Endometrial microvascular endothelial cells (primary cell): ENCODE measurements at regions not wholly inside any gene's neighbourhood (a gene's known extent, or its start where the extent isn't known, plus 50 kb on each side); places are given as distances from the start of the nearest gene placed in this dataset.

Experiments
- in situ Hi-C: cut with HindIII; loops from 2 replicates; pipeline ENCODE4 v1.10.0; 2017; ENCODE audit warnings: low sequenced_read_pairs, low pct_unique_long_range_greater_than_20kb; ENCODE audit errors: inconsistent ontology term

DNA sequence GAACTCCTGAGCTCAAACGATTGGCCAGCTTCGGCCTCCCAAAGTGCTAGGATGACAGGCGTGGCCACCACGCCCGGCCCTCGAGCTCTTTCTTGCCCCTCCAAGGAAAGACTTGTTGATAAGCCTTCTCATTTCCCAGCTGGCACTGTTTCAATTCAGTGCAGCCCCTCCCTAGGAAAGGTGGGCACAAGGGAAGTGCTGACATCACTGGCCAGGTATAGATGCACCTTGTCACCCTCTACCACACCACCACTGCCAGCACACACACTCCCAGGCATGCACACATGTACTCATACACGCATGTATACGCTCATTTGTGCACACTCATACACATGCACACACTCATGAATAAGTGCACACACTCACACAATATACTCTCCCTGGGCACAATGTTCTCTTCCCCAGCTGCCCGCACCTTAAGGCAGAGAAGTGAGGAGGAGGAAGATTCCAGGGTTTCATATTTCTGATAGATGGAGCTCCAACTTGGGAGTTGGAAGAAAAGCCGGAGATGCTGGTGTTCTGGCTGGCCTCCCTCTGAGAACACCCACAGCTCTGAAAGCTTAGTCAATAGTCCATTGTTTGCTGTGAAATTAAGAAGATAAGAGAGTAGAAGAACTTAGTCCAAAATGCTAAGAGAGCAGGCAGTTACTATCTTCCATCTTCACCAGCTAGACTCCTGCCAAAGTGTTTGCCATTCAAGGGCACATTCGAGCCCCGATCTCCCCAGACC, 196.7 kb downstream of the FOXO1 start:
- in situ Hi-C loops, result no loop called here

- in situ Hi-C loops, result no loop called here
These were observed 195.8 kb downstream of the FOXO1 start for GRCh38 chr13:40470660-40471059.

- in situ Hi-C loops, result no loop called here
These were observed 195.4 kb downstream of the FOXO1 start for GRCh38 chr13:40471076-40471475.

- in situ Hi-C loops, result no loop called here
These were observed 194.5 kb downstream of the FOXO1 start for GRCh38 chr13:40471911-40472310.

DNA sequence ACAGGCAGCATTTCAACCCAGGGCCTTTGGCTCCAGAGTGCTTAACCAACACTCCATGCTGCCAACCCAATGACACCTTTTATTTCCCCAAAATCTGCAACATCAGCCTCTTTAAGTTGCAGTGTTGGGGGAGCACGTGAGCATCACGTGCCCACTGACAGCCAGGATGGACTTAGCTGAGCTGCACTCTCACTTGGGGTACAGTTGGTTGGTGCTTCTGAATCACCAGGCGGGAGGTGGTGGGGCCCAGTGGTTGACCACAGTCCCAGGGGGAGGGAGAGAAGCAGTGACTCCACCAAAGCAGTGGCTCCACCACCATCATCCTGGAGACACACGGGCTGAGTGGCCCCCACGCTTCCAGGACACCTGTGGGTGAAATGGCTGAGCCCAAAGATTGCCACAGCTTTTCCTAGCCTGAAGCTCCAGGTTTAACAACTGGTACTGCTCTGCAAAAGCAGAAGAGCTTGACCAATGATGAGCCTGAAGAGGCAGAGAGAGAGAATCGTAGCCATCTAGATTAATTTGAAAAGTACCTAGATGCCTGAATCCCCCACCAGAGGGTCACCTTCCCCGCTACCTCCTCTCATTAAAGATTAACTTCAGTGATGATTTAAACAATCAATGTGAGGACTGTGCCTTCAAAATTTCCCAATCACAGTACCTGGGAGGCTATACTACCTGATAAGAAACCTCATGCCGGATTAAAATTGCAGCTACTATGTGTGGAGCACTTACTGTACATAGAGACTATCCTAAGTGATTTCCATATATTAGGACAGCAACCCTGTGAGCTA, 193.8 kb downstream of the FOXO1 start:
- in situ Hi-C loops, result no loop called here

DNA sequence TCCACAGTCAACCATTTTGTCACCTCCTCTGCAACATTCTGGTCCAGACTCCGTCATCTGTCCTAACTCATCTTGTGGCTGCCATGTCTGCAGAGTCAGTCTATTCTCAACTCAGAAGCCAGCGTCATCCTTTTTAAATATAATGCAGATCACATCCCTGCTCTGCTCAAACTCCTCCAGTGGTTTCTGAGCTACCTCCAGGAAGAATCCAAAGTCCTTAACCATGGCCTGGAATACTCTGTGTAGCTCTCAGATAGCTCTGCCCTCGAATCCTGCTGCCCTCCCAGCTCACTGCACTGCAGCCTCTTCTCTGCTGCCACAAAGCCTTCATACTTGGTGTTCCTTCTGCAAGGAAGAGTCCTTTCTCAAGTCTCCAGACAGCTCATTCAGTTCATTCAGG, 190.8 kb downstream of the FOXO1 start:
- in situ Hi-C loops, result no loop called here

DNA sequence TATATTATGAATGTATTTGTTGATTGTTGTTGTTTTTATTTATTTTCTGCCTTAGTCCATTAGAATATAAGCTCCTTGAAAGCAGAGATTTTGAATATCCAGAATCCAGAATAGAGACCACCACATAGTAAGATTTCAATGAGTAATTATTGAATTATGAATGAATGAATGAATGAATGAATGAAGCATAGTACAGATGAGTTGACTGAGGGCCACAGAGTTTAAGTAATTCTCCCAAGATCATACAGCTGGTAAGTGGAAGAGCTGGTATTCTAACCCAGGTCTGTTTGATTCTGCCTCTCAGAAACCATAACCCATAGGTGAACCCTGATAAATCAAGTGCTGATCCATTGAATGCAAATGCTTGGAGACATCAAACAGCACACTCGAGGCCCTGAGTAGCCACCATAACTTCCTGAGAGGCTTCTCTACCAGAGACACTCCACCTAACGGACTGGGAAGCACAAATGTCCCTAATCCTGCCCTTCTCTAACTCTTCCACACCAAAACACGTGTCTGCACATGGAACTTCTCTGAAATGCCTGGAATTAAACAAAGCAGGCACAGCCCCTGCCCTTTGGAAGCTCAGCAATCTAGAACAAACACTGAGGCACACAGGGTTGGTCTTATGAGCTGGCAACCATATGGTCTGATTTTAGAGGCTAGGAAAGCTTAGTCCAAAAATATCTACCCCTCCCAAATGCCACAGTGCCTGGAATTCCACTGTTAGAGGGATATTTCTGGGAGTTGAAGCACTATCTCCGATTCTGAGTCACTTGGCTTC, 190.1 kb downstream of the FOXO1 start:
- in situ Hi-C loops, result no loop called here

DNA sequence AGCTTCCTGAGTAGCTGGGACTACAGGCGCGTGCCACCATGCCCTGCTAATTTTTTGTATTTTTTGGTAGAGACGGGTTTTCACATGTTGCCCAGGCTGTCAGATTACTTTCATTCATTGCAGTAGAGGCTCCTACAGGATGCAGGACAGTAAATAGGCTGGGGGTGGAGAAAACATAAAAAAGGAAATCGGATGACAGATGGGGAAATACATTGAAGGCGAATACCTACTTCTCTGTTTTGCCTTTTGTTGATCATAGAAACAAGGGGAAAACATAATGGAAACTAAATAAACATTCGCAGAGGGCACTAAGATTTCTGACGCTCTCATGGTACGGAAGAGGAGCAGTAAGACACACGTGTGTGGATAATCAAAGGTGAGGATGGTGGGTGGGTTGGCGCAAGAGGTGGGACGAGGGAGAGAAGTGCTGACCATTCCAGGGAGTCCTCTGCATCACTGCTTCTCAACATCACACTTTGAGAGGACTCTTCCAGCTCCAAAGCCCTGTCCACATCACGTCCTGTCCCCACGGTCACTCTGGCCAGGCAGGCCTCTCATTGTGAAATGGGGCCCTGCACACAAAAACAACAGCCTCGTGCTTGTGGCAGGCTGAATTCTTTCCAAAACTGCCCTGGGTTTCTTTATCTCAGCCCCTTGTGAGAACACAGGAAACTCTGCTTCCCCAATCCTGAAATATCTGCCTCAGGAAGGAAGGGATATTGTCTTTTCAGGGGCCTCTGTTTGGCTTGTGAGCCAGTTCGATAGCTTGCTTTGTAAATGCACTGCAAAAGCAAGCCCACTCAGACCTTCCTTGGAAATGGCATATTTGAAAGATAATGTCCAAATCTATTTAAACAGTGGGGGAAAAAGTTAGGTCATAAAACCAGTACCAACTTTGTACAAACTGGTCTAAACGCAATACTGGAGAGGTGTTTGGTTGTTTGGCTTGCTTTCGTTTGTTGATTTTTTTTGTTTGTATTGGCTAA, 188.5 kb downstream of the FOXO1 start:
- in situ Hi-C loops, result no loop called here

DNA sequence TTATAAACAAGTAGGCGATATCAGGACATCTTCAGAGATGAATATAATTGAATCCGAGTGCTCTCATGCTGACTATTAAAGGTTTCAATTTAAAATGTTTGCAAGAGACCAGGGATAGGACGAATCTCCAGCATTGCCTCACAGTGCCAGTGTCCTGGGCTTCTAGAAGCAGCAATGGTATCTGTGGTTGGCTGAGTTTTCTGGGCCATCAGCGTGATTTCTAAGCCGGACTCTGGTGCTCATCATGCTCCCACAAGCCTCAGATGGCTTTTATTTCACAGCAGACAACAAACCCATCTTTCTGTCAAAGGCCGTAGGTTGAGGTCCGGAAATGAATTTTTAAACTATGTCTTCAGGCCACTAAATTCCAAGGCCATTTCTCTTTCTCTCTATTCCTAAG, 187.7 kb downstream of the FOXO1 start:
- in situ Hi-C loops, result no loop called here

- in situ Hi-C loops, result no loop called here
These were observed 187.1 kb downstream of the FOXO1 start for GRCh38 chr13:40479196-40479845.

GRCh38 chr13:40480012-40480914, 186.2 kb downstream of the FOXO1 start:
- in situ Hi-C loops, result no loop called here

DNA sequence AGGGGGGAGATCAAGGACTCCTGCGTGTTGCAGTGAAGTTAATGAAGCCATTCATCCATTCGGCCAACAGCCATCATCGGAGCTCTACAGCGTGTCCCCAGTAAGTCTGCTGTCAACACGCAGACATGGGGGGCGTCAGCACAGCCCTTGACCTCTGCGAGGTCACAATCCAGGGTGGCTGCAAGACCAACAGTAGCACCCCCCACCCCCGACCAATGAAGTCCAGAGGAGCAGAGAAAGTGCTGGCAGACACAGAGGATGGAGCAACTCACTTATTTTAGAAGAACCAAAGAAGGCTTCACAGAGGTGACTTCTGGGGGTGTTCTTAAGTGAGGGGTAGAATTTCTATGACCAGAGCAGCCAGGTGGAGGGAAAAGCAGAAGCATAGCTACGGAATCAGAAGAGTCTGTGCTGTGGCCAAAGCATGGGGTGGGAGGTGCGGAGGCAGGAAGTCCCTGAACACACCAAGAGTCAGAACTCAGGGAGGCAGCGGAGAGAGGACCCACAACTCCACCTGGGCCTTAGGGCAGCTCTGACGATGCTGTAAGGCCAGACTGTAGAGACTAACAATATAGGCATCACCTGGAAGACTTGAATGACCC, 185.4 kb downstream of the FOXO1 start:
- in situ Hi-C loops, result no loop called here

GRCh38 chr13:40483601-40484000, 182.8 kb downstream of the FOXO1 start:
- in situ Hi-C loops, result no loop called here

DNA sequence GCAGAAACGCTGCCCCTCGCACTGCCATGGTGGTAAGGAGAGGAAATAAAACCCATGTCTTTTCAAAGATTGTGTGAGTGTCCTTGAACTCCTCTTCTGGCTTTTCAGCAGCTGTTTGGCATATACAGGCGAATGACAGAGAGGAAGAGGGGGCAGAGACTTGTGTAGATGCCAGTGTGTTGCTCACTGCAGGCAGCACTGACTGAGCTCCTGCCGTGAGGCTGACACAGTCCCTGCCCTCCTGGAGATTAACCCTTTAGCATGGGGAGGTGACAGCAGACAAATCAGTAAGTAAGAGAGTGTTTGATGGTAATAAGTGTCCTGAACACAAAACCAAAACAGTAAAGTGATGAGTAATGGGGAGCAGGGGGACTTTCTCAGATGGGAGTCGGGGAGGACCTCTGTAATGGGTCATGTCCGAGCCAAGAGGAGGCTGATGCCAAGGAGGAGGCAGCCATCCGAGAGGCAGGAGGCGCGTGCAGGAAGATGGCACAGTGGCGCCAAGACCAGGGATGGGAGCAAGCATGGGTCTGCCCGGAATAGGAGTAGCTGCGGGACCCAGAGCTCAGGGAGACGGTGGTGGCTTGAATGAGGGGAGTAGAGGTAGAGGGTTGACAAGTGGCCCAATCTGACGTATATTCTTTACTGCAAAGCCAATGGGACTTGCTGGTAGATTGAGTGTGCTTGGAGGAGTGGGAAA, 182.2 kb downstream of the FOXO1 start:
- in situ Hi-C loops, result no loop called here

- in situ Hi-C loops, result no loop called here
These were observed 181.5 kb downstream of the FOXO1 start for GRCh38 chr13:40484974-40485373.
